Activated naive CD4-positive, alpha-beta T cell (primary cell): ENCODE measurements at regions not wholly inside any gene's neighbourhood (a gene's known extent, or its start where the extent isn't known, plus 50 kb on each side); places are given as distances from the start of the nearest gene placed in this dataset.
"Not testable (repeated sequence)": the region's sequence is repeated elsewhere in the genome, so short reads cannot be mapped to it uniquely, and the experiment has no call there.

Experiments
- DNase-seq, 4 experiments: peaks; one replicate each; lab custom pipeline; 2025; lab: John Stamatoyannopoulos, UW

DNA sequence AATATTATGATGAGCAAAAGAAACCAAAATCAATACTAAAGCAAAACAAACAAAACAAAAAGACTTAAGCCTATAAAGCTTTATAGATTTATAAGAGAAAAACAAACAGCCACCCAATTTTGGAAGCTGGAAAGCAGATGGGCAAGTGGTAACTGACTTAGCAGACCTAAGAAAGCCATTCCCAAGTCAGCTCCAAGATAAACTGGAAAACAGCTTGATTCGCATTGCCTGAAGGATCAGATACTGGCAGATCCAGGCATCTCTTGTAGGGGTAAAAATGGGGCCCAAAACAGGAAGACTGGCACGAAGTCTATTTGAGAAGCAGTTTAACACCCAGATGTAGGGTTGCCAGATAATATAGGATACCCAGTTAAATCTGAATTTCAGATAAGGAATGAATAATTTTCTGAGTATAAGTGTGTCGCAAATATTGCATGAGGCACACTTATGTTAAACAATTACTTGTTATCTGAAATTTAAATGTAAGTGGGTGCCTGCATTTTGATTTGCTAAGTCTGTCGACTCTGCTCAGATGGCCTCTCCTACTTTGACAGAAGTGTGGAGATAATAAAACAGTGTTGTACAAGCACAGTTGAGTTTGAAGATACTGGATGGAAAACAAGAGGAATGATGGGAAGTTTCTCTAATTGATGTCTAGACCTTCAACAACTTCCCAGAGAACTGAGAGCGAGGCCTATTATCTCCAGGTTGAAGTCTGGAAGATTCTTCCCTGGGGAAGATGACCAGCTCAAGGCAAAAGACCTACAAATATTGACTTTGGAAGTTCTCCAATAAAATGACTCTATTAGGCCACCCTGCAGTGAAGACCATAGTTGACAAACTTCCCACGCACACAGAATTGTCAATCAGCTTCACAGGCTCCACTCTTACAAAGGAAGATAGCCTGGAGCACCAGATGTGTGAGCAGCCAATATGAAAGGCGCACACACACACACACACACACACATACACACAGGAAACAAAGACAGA, 113.4 kb downstream of the FAM50B start:
- DNase-seq, result no peak

DNA sequence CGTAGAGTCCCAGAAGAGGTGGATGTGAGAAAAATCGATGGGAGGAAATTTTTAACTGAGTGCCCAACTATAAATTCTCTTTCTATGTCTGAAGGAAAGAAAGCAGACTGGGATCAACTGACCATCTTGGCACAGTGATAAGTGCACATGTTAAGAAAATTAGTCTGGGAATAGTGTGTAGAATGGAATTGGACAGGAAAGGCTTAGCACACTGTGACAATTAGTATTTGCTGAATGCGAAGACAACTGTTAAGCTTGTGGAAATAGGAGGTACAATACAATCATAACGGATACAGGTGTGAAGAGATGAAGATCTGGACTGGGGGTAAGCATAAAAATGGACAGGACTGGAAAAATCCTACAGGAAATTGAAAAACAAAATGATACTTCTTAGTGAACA, 114.3 kb downstream of the FAM50B start:
- DNase-seq, result no peak

DNA sequence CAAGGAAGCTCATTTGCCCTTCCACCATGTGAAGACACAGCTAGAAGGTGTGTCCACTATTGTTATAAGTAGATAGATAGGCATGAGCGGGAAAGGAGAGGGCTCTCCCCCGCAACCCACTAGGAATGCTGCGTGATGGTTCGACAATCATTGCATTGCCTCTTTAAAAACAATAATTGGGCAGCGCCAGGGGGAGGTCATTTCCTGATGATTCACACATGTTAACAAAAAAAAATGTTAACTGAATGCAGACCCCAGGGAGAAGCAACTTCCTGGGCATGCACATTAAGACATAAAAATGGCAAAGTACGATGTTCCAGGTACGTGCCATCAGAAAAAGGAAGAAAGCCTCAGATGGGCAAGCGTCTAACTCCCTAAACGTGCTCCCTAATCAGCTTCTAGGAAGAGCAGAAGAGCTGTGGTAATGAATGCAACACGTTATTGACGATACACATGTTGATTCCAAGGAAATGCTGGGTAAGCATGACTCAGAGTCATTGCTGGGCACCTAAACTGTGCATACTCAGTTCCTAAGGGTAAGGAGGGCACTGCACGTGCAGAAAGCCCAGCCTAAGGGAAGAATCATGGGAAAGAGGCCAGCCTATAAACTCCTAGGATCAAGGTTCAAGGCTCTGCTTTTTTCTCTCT, 113.7 kb downstream of the FAM217A start:
- DNase-seq, result no peak

DNA sequence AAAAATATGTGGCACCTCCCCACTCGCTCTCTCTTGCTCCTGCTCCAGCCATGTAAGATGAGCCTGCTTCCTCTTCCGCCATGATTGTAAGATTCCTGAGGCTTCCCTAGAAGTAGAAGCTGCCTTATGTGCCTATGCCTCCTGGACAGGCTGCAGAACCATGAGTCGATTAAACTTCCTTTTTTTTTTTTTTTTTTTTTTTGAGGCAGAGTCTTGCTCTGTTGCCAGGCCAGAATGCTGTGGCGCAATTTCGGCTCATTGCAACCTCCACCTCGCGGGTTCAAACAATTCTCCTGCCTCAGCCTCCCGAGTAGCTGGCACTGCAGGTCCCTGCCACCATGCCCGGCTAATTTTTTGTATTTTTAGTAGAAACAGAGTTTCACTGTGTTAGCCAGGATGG, 112.5 kb downstream of the FAM217A start:
- no peak for DNase-seq

DNA sequence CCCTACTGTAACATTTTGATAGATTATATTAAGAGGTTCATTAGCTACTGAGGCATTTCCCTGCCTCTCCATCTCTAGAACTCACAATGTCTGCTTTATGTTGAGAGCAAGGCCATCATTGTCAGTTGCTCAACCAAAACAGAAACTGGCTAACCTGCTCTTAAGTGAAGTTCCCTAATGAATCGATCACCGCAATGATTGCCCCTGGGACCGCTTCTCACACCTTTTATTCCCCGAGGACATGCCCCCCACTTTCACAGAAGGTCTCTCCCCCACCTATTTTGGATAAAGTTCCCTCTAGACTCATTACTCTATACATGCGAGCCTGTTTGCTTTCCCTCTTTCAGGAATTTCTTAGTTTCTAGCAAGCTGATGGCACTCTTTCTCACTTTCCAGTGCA, 108.8 kb downstream of the FAM217A start:
- DNase-seq, result no peak

DNA sequence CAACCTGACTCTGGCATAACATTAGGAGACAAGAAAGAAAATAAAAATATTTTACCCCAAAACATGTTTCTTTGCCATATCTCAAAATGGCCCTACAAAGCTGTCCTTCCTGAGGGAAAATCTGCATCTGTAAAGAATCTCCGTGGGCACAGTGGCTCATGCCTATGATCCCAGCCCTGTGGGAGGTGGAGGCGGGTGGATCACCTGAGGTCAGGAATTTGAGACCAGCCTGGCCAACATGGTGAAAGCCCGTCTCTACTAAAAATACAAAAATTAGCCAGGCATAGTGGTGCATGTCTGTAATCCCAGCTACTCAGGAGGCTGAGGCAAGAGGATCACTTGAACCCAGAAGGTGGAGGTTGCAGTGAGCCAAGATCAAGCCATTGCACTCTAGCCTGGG, 105.8 kb downstream of the FAM217A start:
- not testable (repeated sequence) for DNase-seq

DNA sequence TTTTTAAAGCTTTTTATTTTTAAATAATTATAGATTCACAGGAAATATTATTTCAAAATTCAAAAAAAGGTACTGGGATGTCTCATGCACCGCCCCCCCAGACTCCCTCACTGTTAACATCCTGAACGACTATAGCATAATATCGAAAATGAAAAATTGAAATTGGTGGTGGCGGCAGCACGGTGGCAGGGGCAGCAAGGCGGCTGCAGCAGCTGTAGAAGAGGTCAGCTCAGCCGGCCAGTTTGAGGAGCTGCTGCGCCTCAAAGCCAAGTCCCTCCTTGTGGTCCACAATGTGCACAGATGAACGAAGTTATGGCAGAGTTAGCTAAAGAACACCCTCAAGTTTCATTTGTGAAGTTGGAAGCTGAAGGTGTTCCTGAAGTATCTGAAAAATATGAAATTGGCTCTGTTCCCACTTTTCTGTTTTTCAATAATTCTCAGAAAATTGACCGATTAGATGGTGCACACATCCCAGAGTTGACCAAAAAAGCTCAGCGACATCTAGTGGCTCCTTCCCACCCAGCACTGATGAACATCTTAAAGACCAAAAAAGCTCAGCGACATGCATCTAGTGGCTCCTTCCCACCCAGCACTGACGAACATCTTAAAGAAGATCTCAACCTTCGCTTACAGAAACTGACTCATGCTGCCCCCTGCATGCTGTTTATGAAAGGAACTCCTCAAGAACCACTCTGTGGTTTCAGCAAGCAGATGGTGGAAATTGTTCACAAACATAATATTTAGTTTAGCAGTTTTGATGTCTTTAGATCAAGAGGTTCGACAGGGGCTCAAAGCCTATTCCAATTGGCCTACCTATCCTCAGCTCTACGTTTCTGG, 100.8 kb downstream of the FAM217A start:
- peak in 3 of 4 experiments; percentile 3 to 20 (median 6) for DNase-seq

DNA sequence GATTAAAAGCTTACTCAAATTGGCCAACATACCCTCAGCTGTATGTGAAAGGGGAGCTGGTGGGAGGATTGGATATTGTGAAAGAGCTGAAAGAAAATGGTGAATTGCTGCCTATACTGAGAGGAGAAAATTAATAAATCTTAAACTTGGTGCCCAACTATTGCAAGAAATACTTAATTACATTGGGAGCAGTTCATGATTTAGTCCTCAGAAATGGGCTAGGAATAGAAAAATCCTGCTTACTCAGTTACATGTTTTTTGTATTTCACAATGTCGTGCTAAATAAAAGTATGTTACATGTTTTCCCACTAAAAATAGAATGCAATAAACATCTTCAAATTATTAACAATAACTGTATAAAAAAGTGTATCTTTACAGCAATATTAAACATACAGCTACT, 100.0 kb downstream of the FAM217A start:
- DNase-seq, result not testable (repeated sequence)

DNA sequence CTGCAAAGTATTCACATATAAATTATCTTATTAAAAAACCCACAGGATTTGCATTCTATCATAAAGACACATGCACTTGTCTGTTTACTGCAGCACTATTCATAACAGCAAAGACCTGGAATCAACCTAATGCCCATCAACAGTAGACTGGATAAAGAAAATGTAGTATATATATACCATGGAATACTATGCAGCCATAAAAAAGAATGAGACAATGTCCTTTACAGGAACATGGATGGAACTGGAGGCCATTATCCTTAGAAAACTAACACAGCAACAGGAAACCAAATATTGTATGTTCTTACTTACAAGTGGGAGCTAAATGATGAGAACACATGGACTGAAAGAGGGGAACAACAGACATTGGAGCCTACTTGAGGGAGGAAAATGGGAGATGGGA, 97.0 kb downstream of the FAM217A start:
- no peak for DNase-seq

DNA sequence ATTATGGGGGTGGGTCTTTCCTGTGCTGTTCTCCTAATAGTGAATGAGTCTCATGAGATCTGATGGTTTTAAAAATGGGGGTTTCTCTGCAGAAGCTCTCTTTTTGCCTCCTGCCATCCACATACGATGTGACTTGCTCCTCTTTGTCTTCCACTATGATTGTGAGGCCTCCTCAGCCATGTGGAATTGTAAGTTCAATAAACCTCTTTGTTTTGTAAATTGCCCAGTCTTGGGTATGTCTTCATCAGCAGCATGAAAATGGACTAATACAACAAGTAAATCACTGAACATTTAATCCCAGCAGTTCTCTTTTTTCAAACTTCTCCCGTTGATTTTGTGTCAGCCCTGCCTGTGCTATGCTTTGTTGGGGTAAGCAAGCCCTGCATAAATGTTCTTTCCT, 95.2 kb downstream of the FAM217A start:
- DNase-seq, result no peak

DNA sequence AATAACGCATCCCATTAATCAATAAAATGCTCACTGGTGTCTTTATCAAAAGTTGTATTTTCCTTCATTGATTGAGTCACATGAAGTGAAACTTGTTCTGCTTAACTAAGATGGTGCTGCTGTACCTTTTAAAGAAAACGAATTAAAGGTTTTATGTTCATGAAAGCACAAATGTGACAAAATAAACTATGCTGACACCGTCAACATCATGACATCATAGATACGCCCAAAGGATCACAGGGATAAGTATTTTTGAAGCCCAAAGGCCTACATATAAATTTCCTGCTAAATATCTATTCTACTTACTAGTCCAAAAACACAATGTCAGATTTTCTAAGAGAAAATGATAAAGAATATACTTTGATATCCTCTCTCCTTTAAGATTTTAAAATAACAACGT, 94.4 kb downstream of the FAM217A start:
- no peak for DNase-seq

DNA sequence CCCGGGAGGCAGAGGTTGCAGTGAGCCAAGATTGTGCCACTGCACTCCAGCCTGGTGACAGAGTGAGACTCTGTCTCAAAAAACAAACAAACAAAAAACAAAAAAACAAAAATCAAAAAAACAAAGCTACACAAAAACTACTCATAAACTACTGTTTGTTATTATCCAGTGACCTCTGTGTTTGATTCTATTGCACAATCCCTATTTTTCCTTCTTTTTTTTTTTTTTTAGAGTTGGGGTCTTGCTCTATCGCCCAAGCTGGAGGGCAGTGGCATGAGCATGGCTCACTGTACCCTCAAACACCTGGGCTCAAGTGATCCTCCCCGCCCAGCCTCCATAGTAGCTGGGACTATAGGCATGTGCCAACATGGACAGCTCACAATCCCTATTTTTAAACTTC, 92.7 kb downstream of the FAM217A start:
- DNase-seq, result no peak

DNA sequence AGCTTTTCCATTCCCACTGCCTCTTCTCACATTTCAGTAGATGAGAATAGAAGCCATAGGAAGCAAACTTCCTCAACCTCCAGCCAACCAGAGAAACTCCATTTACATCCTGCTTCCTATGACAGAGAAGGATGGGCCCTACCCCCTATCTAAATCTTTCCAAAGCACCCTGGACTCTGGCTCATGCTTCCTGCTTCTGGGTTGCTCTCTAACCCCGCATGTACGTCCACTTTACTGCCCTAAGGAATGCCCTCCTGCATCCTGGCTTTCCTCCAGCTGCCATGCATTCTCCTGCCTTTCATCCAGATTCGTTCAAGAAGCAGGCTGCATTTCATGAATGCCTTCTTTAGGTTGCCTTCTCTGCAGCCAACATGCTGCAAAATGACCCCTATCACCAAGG, 91.9 kb downstream of the FAM217A start:
- no peak for DNase-seq

DNA sequence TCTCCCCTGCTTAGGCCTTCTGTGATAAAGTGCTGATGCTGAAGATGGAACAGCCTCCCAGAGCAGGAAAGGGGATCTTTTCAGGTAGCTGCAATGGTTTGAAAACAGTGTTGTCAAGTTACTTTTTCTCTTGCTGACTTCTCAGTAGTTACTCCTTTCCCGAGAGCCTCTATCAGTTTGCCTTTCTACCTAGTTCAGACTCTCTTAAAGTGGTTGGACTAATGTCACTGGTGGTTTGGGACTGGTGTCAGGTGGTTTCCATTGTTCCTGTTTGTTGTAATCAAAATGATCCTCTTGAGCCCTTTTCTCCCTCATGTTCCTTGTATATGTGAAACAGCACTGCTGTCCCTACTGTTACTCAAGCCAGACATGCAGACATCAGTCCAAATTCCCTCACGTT, 91.4 kb downstream of the FAM217A start:
- DNase-seq, result no peak

DNA sequence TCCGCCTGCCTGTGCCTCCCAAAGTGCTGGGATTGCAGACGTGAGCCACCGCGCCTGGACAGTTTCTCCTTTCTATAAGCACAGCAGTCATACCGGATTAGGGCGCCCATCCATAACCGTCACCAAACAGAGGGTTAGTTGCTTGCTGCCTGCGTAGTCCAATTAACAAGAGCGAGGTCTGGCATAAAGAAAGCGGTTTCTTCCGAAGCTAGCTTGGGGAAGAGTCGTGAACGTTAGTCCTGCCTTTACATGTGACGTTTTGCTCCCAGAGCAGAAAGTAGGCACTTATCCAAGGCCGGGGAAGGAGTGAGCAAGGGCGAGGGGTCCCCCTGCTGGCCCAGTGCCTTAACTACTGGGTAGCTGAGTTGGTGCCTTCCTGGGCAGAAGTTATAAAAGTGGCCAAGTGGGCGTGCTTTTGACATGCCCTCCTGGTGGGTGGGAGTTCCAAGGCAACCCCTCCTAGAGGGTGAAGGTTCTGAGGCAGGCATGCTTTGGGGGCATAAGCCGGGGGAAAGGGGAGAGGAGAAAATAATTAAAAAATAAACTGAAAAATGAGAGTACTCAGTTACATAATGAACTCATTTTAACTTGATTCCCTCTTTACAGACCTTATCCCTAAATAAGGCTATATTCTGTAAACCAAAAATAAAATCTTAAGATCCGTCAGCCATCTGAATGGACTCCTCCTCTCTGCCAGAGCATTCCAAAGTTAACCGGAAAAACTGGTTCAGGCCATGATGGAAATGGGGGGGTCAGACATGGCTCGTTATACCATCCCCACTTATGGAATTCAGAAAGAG, 88.0 kb downstream of the FAM217A start:
- DNase-seq, result peak; percentile 36 to 49 (median 46)

DNA sequence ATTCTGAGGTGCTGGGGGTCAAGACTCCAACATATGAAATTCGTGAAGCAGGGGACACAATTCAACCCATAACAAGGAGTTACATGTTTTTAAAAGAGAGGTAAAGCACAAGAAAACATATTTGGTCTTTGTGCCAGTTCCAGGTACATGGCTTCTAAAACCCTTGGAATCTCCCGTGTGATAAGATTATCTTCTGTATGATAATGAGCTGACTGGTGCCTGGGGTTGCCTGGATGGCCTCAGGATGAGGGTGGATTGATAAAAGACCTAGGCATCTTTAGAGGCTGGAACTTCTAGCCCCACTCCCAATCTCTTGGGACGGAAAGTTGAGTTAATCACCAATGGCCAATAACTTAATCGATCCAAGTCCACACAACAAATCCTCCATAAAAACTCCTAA, 87.0 kb downstream of the FAM217A start:
- no peak for DNase-seq

DNA sequence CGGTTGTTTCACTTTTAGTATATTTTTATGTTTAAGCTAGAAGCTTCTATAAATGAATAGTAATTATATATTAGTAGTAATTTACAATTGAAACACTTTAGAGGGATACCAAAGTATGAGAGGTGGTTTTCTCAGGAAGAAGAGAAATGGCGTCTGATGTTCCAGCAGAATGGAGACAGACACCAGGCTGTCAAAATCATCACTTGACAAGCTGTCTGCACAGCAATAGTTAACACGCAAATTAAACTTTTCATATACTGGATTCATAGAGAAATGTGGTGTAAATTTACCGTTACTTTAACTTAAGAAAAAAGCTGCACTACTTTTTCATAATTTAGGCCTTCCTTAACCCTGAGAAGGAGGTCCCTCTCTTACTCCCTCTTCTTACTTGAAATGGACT, 82.6 kb downstream of the FAM217A start:
- DNase-seq, result no peak

DNA sequence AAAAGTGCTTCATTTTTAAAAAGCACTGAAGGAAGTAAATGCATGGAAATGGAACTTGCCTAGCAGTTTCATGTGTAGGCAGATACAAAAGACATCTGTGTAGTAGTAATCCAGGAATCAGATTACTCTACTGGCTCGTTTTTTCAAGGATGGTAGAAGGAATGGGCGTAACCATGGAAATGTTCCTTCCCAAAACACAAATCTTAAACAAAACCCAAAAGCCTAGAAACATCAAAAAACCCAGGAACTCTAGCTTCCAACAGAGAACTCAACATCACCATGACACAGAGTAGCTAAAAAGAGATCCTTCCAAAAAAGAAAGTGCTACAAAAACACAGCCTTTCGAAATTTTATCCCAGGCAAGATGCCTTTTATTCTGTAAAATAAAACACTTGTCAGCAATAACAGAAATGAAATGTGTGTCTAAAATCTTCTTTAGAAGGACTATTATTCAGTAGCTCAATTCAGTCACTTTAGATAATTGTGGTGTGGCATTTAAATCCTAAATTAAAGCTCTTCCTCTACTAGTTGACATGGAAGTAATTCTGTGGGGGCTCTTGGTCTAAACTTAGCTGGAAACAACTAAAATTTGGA, 81.7 kb downstream of the FAM217A start:
- DNase-seq, result no peak

DNA sequence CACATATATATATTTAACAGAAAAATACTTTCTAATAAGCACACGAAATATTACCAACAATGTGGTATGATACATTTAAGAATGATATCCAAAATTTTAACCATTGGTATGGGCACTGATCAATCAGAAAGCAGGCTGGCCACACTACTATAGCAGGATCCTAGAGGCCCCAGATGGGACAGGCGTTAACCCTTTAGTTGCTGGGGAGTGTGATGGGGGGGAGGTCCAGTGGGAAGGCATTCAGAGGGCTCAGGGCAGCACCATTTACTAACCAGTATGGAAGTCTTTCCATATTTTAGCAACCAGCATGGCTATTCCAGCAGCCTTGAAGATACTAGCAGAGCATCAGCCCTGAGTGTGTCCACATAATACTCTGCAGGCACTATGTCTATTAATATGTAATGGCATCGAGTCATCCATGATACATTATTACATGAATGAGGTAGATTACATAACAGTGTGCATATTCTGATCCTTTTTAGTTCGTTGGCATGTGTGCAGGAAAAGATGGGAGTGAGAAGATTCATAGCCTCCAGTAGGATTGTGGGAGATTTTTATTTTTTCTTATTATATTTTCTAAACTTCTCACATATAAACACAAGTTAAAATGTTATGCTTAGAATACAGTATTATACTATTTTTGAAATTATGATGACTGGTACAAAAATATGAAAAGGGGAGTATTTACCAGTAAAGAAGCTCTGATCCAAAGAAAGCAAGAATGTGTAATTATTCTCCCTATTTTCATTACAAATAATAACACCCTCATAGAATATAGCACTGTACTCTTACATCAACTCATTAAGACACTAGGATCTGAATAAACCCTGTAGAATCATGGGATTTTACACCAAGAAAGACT, 78.9 kb downstream of the FAM217A start:
- DNase-seq, result no peak

DNA sequence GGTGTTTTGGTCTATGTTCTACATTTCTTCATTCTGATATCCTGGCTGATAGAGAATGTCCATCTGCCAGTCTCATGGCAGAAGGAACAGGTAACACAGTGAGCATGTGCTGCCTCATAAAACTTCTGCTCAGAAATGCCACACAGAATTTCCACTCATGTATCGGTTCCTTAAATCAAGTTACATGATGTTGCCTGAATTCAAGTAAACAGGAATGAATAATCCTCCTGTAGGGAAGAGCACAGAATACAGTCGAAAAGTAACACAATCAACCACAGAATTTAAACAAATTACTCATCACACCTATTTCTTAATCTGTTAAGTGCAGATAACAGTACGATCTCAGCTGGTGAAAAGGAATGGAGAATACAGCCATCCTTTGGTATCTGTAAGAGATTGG, 74.7 kb downstream of the FAM217A start:
- no peak for DNase-seq
